ENCODE measurements at regions not wholly inside any gene's neighbourhood (a gene's known extent, or its start where the extent isn't known, plus 50 kb on each side); places are given as distances from the start of the nearest gene placed in this dataset.

DNA sequence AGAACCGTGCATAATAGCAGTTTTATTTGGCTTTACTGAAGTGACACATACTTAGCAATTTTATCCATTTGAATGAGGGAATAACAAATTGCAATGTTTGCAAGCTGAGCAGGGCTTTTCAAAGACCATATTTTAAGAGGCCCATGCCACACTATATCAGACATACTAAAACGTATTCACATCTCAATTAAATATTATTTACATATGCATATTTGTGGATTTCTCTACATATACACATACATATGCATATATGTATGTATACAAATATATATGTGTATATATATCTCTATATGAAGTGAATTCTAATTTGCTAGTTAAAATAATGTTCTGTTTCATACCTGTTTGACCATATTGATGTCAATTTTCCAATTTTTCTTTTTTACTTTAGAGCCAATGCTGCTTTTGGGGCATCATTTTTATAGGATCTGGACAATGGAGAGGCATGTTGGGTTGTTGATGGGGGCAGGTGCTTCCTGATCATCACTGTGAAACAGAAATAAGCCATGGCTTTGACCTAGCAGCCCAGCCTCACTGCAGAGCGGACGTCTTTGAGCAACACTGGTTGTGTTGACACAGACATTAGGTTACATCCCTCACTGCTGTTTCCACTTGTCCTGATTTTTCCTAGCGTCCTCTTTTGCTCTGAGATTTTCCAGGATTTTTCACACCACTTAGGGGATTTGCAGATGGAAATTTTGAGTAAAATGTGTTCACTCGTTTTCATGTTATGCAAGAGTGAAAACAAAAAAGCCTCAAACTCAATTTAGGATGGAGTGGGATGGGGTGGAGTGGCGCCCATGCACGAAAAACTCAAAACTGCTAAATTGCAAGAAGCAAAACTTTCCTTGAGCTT is 56.9 kb downstream of the RDH14 start:
- no peak for DNase-seq
- no peak overlapping the region for H3K27ac ChIP-seq
- H4K20me1 ChIP-seq (ENCODE audit: insufficient read depth), result no peaks in the 10 kb centered on the region
- in situ Hi-C loops (cut with MboI), result no loop called here
- H3K4me1 ChIP-seq (ENCODE audit: insufficient read depth), result peaks cover 7% of the 10 kb centered on the region
- no peaks in the 10 kb centered on the region for H3F3A ChIP-seq (ENCODE audit: insufficient read depth)
- H3K9me2 ChIP-seq (ENCODE audit: insufficient read depth), result no peaks in the 10 kb centered on the region
- H3K9me3 ChIP-seq (ENCODE audit: low read depth), result no peaks in the 10 kb centered on the region
- H2AFZ ChIP-seq, result no peak overlapping the region
- no peak overlapping the region for H3K4me2 ChIP-seq (ENCODE audit: unreplicated experiment)
- no peaks in the 10 kb centered on the region for H3K36me3 ChIP-seq (ENCODE audit: low read depth)
- TF ChIP-seq EZH2phosphoT487 (IDR thresholded peaks at IDR 0.05; ENCODE audit: insufficient read depth, low read depth) (no peak), EZH2 (IDR thresholded peaks at IDR 0.05; ENCODE audit: insufficient read depth, poor library complexity, severe bottlenecking) (no peak)
- H3K9ac ChIP-seq, result no peak overlapping the region
- no peaks in the 10 kb centered on the region for H3K27me3 ChIP-seq (replicated peaks; ENCODE audit: insufficient read depth)
- H3K79me2 ChIP-seq (ENCODE audit: insufficient read depth), result no peaks in the 10 kb centered on the region
- no peak overlapping the region for H3K4me3 ChIP-seq
- 59 to 60% methylated on average over 8 of the region's 8 CpGs for WGBS, 2 experiments (ENCODE audit: low coverage in 1 of 2, low lambda C conversion rate in 2 of 2, missing lambda C conversion rate in 2 of 2)

DNA sequence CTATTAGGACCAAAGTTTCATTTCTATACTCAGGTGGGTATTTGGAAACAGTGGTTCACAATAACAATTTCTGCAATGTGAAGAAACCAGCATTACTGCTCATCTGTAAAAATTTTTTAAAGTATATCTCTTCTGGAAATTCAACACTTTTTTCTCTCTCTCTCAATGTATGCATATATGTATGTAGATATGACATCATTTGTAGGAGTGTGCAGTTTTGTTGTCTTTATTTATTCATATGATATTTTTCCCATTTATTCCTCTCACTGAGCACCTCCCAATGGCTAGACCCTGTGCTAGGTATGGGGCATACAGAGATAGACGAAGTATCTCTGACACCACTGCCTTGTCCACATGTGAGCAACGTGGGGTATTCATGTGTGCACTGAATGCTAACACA is 58.3 kb downstream of the RDH14 start:
- no peak overlapping the region for H2AFZ ChIP-seq
- DNase-seq, result no peak
- H3K4me2 ChIP-seq (ENCODE audit: unreplicated experiment), result no peak overlapping the region
- WGBS, 2 experiments (ENCODE audit: low coverage in 1 of 2, low lambda C conversion rate in 2 of 2, missing lambda C conversion rate in 2 of 2), result 60 to 62% methylated on average over 2 of the region's 2 CpGs
- H3K36me3 ChIP-seq (ENCODE audit: low read depth), result no peaks in the 10 kb centered on the region
- no peaks in the 10 kb centered on the region for H3K79me2 ChIP-seq (ENCODE audit: insufficient read depth)
- H3K9me3 ChIP-seq (ENCODE audit: low read depth), result no peaks in the 10 kb centered on the region
- H3K27ac ChIP-seq, result no peak overlapping the region
- no peaks in the 10 kb centered on the region for H4K20me1 ChIP-seq (ENCODE audit: insufficient read depth)
- TF ChIP-seq EZH2 (IDR thresholded peaks at IDR 0.05; ENCODE audit: insufficient read depth, poor library complexity, severe bottlenecking) (no peak), EZH2phosphoT487 (IDR thresholded peaks at IDR 0.05; ENCODE audit: insufficient read depth, low read depth) (no peak)
- no peaks in the 10 kb centered on the region for H3K9me2 ChIP-seq (ENCODE audit: insufficient read depth)
- in situ Hi-C loops (cut with MboI), result no loop called here
- H3K4me3 ChIP-seq, result no peak overlapping the region
- peaks cover 7% of the 10 kb centered on the region for H3K4me1 ChIP-seq (ENCODE audit: insufficient read depth)
- H3K27me3 ChIP-seq (replicated peaks; ENCODE audit: insufficient read depth), result no peaks in the 10 kb centered on the region
- H3F3A ChIP-seq (ENCODE audit: insufficient read depth), result no peaks in the 10 kb centered on the region
- H3K9ac ChIP-seq, result no peak overlapping the region

DNA sequence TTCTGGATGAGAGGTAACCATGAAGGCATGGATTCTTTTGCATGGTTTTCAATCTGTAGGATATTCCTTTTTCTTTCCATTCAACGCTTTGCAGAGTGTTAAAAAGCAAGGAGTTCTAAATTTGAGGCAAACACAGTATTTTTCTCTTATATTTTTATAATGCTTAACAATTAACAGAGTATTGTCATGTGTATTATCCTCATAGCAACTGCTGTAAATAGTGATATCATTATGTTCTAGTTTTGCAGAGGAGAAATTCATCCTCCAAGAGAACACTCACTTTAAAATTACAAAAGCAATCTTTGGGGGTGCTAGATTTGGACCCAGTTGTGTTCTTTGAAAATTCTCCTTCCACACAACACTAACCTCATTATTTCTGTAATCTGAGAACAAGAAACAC is 58.7 kb downstream of the RDH14 start:
- DNase-seq, result no peak
- H3K79me2 ChIP-seq (ENCODE audit: insufficient read depth), result no peaks in the 10 kb centered on the region
- in situ Hi-C loops (cut with MboI), result no loop called here
- no peaks in the 10 kb centered on the region for H4K20me1 ChIP-seq (ENCODE audit: insufficient read depth)
- TF ChIP-seq EZH2 (IDR thresholded peaks at IDR 0.05; ENCODE audit: insufficient read depth, poor library complexity, severe bottlenecking), result no peak
- no peak for TF ChIP-seq EZH2phosphoT487 (IDR thresholded peaks at IDR 0.05; ENCODE audit: insufficient read depth, low read depth)
- H3K4me3 ChIP-seq, result no peak overlapping the region
- no peaks in the 10 kb centered on the region for H3K27me3 ChIP-seq (replicated peaks; ENCODE audit: insufficient read depth)
- no peak overlapping the region for H3K4me2 ChIP-seq (ENCODE audit: unreplicated experiment)
- no peak overlapping the region for H3K9ac ChIP-seq
- no peaks in the 10 kb centered on the region for H3K9me2 ChIP-seq (ENCODE audit: insufficient read depth)
- no peaks in the 10 kb centered on the region for H3K9me3 ChIP-seq (ENCODE audit: low read depth)
- no peak overlapping the region for H2AFZ ChIP-seq
- H3F3A ChIP-seq (ENCODE audit: insufficient read depth), result no peaks in the 10 kb centered on the region
- H3K4me1 ChIP-seq (ENCODE audit: insufficient read depth), result peaks cover 7% of the 10 kb centered on the region
- no peak overlapping the region for H3K27ac ChIP-seq
- no peaks in the 10 kb centered on the region for H3K36me3 ChIP-seq (ENCODE audit: low read depth)
- WGBS, 2 experiments (ENCODE audit: low coverage in 1 of 2, low lambda C conversion rate in 2 of 2, missing lambda C conversion rate in 2 of 2), result 83 to 97% methylated on average over 1 of the region's 1 CpG

DNA sequence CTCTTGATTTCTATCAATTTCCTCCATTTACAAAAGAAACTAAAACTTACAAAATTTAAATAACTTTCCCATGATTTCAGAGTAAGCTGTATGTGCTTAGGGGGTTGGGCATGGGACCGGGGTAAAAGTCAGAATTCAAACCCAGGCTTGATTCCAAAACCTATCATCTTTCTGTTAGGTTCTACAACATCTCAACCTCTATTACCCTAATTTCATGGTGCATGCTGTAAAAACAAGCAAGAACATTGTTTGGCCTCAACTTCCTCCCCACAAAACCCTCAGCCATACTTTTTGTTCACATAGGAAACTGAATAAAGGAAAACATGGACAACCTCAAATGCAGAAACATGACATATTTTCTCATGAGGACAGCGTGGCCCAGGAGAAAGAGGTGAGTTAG is 59.3 kb downstream of the RDH14 start:
- no peak for TF ChIP-seq EZH2 (IDR thresholded peaks at IDR 0.05; ENCODE audit: insufficient read depth, poor library complexity, severe bottlenecking)
- no peak for TF ChIP-seq EZH2phosphoT487 (IDR thresholded peaks at IDR 0.05; ENCODE audit: insufficient read depth, low read depth)
- Histone ChIP-seq H3K4me2 (ENCODE audit: unreplicated experiment) (no peak overlapping the region), H3K9me3 (ENCODE audit: low read depth) (no peaks in the 10 kb centered on the region), H4K20me1 (ENCODE audit: insufficient read depth) (no peaks in the 10 kb centered on the region), H3K27ac (no peak overlapping the region), H3K36me3 (ENCODE audit: low read depth) (no peaks in the 10 kb centered on the region), H3K9me2 (ENCODE audit: insufficient read depth) (no peaks in the 10 kb centered on the region), H3K79me2 (ENCODE audit: insufficient read depth) (no peaks in the 10 kb centered on the region), H3F3A (ENCODE audit: insufficient read depth) (no peaks in the 10 kb centered on the region), H3K4me3 (no peak overlapping the region), H2AFZ (no peak overlapping the region), H3K9ac (no peak overlapping the region), H3K4me1 (ENCODE audit: insufficient read depth) (peaks cover 7% of the 10 kb centered on the region), H3K27me3 (replicated peaks; ENCODE audit: insufficient read depth) (no peaks in the 10 kb centered on the region; the same call in 1 of the 2 replicates)
- 84 to 89% methylated on average over 2 of the region's 2 CpGs for WGBS, 2 experiments (ENCODE audit: low coverage in 1 of 2, low lambda C conversion rate in 2 of 2, missing lambda C conversion rate in 2 of 2)
- no peak for DNase-seq
- in situ Hi-C loops (cut with MboI), result no loop called here

Data from GM23248 (cell line).